ENCODE measurements at regions not wholly inside any gene's neighbourhood (a gene's known extent, or its start where the extent isn't known, plus 50 kb on each side); places are given as distances from the start of the nearest gene placed in this dataset.

GRCh38 chr4:138867404-138867803, 148.2 kb upstream of the NOCT start:
- ATAC-seq (ENCODE audit: low read depth): no peak
- Histone ChIP-seq H4K5ac (ENCODE audit: low read depth, low read length) (no peak overlapping the region), H3K4ac (ENCODE audit: low read depth, low read length) (peak overlapping the region; percentile 43; the same call in 1 of the 2 replicates), H3K27me3 (ENCODE audit: control insufficient read depth, insufficient read depth, low read length) (peaks cover 1% of the 10 kb centered on the region; the same call in 1 of the 2 replicates), H3K9me3 (ENCODE audit: control insufficient read depth, insufficient read depth, low read length) (no peaks in the 10 kb centered on the region), H3K18ac (ENCODE audit: low read depth, low read length) (no peak overlapping the region; the same call in 1 of the 2 replicates), H2BK20ac (ENCODE audit: low read depth, low read length) (peak overlapping the region; percentile 65; the same call in 1 of the 2 replicates), H2AK9ac (replicated peaks; ENCODE audit: low read depth, low read length, poor library complexity) (no peak overlapping the region), H3K14ac (replicated peaks; ENCODE audit: low read depth, low read length) (peak overlapping the region; percentile 68; the same call in 1 of the 2 replicates), H3K4me3 (ENCODE audit: insufficient read depth, low read depth, low read length) (no peak overlapping the region), H3K36me3 (ENCODE audit: control insufficient read depth, insufficient read depth, low read length) (no peaks in the 10 kb centered on the region), H2AK5ac (ENCODE audit: low read depth, low read length) (peak overlapping the region; percentile 81; the same call in 1 of the 2 replicates), H2AFZ (replicated peaks; ENCODE audit: low read length, poor library complexity) (peak overlapping the region; percentile 16), H3K79me1 (ENCODE audit: low read depth in 1 of 2, low read length in 2 of 2) (no peaks in the 10 kb centered on the region), H2BK15ac (ENCODE audit: low read depth, low read length) (peak overlapping the region; percentile 12; the same call in 1 of the 3 replicates), H3K9me1 (ENCODE audit: insufficient read depth, low read length) (peaks cover 11% of the 10 kb centered on the region), H3K4me2 (ENCODE audit: low read depth, low read length) (no peak overlapping the region), H4K20me1 (ENCODE audit: insufficient read depth, low read length) (no peaks in the 10 kb centered on the region), H3K56ac (ENCODE audit: extremely low read depth, insufficient read depth, low read length) (no peak overlapping the region), H4K91ac (ENCODE audit: insufficient read depth, low read depth, low read length) (no peak overlapping the region), H4K8ac (ENCODE audit: low read depth in 2 of 2, low read length in 2 of 2) (no peak overlapping the region), H3K4me1 (ENCODE audit: control insufficient read depth, insufficient read depth, low read length) (peaks cover 12% of the 10 kb centered on the region), H3K9ac (ENCODE audit: low read depth, low read length) (no peak overlapping the region), H3K23ac (ENCODE audit: low read depth, low read length) (no peak overlapping the region), H2BK120ac (ENCODE audit: low read depth, low read length) (peak overlapping the region; percentile 6; the same call in 1 of the 2 replicates), H2BK5ac (ENCODE audit: low read depth, low read length, poor library complexity, severe bottlenecking) (peak overlapping the region; percentile 76), H3K27ac (ENCODE audit: insufficient read depth, low read length) (no peak overlapping the region)
- no peak for DNase-seq
- TF ChIP-seq, protein P1, sequence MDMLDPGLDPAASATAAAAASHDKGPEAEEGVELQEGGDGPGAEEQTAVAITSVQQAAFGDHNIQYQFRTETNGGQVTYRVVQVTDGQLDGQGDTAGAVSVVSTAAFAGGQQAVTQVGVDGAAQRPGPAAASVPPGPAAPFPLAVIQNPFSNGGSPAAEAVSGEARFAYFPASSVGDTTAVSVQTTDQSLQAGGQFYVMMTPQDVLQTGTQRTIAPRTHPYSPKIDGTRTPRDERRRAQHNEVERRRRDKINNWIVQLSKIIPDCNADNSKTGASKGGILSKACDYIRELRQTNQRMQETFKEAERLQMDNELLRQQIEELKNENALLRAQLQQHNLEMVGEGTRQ (IDR thresholded peaks at IDR 0.05; ENCODE audit: low read depth, low read length): no peak
- TF ChIP-seq, protein P2, sequence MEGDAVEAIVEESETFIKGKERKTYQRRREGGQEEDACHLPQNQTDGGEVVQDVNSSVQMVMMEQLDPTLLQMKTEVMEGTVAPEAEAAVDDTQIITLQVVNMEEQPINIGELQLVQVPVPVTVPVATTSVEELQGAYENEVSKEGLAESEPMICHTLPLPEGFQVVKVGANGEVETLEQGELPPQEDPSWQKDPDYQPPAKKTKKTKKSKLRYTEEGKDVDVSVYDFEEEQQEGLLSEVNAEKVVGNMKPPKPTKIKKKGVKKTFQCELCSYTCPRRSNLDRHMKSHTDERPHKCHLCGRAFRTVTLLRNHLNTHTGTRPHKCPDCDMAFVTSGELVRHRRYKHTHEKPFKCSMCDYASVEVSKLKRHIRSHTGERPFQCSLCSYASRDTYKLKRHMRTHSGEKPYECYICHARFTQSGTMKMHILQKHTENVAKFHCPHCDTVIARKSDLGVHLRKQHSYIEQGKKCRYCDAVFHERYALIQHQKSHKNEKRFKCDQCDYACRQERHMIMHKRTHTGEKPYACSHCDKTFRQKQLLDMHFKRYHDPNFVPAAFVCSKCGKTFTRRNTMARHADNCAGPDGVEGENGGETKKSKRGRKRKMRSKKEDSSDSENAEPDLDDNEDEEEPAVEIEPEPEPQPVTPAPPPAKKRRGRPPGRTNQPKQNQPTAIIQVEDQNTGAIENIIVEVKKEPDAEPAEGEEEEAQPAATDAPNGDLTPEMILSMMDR (conservative IDR thresholded peaks at IDR 0.05; ENCODE audit: low read depth, low read length): no peak
- TF ChIP-seq ELK1 (IDR thresholded peaks at IDR 0.05; ENCODE audit: borderline replicate concordance, low read depth, low read length) (no peak), MXI1 (IDR thresholded peaks at IDR 0.05; ENCODE audit: borderline replicate concordance, low read depth, low read length) (no peak), MAZ (IDR thresholded peaks at IDR 0.05; ENCODE audit: borderline replicate concordance, low read depth, low read length) (no peak), RCOR1 (IDR thresholded peaks at IDR 0.05; ENCODE audit: insufficient replicate concordance, low read length) (no peak)
- in situ Hi-C loops (cut with MboI; ENCODE audit: low sequenced_read_pairs): loop anchor here (25.0 kb wide), 1 partner anchor 655 kb away; no protein-coding TSS in a partner anchor
- CTCF ChIA-PET: interaction anchor here (0.6 kb wide), 1 partner anchor 692 kb away, joined by 3 read pairs; no protein-coding TSS in a partner anchor
- WGBS, 2 experiments (ENCODE audit: extremely low coverage in 2 of 2, insufficient read length in 1 of 2): 94 to 100% methylated on average over 1 to 3 of the region's 6 CpGs
- POLR2A ChIA-PET (ENCODE audit: unreplicated experiment): no interaction called here
- no TSS peak for BruUV-seq (replicated peaks)
- dilution Hi-C loops (cut with HindIII; ENCODE audit: low sequenced_read_pairs, unreplicated experiment): no loop called here
- intact Hi-C loops (cut with micrococcal nuclease): no loop called here
